ENCODE measurements at regions not wholly inside any gene's neighbourhood (a gene's known extent, or its start where the extent isn't known, plus 50 kb on each side); places are given as distances from the start of the nearest gene placed in this dataset.

DNA sequence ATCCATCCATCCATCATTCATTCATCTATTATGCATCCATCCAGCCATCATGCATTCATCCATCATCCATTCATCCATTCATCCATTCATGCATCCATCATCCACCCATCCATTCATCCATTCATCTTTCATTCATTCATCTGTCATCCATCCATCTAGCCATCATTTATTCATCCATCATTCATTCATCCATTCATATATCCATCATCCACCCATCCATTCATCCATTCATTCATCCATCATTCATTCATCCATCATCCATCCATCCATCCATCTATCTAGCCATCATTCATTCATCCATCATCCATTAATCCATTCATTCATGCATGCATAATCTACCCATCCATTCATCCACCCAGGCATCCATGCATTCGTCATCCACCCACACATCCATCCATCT, 1450.3 kb downstream of the TBC1D22A start:
- DNase-seq = no peak

DNA sequence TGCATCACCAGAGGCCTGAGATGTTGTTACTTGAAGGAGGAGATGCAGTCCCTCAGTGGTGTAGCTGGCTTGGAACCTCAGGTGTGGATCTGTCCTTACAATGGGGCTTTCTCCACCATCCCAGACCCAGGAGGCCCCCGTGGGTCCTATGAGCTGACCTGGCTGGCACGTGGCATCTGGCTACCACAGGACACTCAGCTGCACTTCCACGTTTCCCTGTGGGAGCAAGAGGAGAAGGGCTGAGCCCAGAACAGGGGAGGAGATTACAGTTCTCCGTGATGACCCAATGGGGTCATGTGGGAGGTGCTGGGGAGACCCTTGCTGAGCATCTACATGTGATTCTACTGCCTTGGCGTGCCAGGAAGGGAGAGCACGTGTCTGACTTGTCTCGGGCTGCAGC, 1448.4 kb downstream of the TBC1D22A start:
- intact Hi-C loops (cut with DNase I) = no loop called here
- no peak for DNase-seq

More for the DNA sequence above, 1450.3 kb downstream of the TBC1D22A start:
- intact Hi-C loops (cut with DNase I) = no loop called here

DNA sequence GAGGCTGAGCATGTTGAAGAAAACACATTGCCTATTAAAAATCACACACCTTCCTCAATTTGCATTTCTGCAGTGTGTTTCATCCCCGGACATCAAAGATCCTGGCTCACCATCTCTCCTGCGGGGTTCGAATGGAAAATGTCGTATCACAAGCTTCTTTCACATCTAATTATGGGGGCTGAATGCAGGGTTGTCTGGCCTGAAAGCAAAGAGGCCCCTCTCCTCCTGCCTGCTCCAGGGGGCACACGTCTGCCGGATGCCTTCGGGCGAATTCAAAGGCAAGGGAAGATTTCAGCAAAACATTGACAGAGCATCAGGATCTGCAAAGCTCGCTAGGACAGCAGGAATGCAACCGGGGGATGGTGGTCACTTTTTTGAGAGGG, 1447.7 kb downstream of the TBC1D22A start:
- intact Hi-C loops (cut with DNase I) = no loop called here
- DNase-seq = no peak

DNA sequence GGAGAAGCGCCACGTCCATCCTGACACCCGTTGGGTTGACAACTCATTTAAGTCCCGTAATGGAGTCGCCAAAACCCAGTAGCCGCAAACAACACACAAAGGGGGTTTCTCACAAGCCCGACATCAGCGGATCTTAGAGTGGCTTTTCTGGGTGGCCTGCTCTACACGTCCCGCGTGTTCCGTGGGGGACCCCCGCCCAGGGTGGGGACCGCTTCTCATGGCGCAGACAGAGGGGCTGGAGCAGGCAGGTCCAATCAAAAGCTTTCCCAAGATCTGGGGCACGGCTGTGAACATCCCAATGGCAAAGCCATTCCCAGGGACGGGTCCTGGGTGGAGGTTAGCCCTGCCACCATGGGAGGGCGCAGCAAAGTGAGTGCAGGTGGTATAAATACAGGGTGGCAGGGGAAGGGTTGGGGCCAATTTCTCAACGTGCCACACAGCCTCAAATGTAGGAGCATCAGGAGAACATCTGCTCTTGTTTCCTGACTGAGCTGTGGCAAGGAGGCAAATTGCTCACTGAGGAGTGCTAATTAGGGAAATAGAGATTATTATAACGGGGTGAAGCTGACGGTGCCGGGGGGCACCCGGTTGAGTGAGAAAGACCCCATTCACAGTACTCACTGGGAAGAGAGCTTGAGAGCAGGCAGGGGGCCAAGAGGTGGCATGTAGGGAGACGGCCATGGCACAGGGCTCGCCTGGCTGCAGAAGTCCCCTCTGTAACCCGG, 1447.2 kb downstream of the TBC1D22A start:
- intact Hi-C loops (cut with DNase I) = no loop called here
- DNase-seq = no peak

DNA sequence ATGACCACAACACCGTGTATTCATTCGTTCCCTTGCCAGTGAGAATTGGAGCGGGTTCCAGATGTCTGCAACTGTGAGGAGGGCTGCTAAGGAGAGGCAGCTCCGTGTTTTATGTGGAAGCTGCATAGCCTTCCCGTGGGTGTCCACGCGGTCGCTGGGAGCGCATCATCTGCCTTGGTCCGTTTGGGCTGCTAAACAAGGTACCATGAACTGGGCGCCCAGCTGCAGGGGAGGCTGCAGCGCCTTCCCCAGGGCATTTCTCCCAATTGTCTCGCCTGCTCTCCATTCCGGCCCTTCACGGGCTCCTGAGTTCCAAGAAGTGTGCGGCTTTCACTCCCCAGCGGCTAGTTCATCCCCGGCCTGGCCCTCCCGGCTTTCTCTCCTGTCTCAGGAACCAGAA, 1446.4 kb downstream of the TBC1D22A start:
- intact Hi-C loops (cut with DNase I) = no loop called here
- DNase-seq = no peak

DNA sequence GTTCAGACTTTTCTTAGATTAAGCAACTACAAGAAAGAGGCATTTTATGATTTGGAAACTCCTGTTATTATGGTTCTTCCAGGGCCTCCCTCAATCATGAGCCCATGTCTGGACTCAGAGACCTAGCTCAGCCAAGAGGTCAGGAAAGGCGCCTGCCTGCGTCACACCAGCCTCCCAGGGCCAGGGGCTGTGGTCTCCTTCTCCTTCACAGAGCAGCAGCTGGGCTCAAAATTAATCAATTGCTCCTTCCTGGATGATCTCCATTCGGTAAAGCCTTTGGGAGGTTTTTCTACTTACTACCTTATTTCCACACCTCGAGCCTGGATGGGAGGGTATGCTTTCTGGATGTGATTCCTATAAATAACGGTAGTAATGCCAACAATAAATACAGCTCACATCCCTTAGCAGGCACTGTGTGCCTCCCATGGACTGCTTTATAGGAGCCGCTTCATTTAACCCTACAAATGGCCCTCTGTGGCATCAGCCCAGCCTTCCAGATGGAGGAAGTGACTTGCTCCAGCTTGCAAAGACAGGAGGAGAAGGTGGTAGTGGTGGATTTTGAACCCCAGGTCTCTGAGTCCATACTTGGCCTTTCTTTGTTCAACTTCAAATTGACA, 1445.6 kb downstream of the TBC1D22A start:
- no peak for DNase-seq
- intact Hi-C loops (cut with DNase I) = no loop called here

DNA sequence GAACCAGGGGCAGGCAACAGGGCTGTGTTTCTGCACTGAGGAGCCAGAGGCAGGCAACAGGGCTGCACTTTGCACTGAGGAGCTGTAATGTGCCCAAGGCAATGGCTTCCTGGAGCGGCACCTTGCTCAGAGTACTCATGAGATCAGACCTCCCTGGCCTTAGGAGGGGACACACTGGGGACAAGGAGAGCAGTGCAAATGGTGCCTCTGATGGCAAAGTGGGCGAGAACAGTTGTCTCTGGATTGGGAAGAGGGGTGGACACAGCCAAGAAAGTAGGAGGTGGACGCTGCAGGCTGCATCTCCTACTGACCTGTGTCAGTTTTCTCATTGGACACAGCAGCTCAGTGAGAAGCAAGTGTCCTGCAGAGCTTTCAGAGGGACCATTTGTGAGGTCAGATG, 1443.3 kb downstream of the TBC1D22A start:
- intact Hi-C loops (cut with DNase I) = no loop called here
- DNase-seq = no peak

DNA sequence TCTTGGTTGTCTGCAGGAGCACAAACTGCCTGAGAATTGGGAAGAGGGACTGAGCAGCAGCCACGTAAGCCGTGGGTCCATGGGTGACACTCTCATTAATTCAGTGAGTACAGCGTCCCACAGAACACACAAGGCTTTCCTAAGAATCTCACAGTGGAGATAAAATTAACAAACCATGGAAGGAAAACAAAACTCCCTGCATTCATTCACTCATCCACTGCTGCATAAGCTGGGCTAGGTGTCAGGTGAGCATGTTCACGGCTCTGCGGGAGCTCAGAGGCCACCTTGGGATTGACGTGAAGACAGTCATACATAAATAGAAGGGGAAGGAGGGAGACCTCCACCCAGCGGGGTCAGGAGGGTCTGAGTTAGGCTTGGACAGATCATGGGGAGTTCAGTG, 1442.7 kb downstream of the TBC1D22A start:
- intact Hi-C loops (cut with DNase I) = no loop called here

DNA sequence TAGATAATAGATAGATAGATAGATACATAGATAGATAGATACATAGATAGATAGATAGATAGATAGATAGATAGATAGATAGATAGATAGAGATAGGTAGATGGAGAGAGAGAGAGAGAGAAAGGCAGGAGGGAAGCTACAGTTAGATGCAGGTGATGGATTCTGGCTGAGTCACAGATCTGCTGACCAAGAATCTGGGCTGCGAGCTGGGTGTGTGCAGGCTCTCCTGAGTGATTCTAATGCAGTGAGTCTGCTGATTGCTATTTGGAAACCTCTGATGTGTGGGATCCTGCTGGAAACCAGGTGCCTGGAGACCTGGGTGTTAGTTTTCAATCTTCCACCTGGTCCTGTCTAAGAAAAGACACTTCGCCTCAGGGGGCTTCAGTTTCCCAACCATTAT, 1441.8 kb downstream of the TBC1D22A start:
- DNase-seq = no peak
- intact Hi-C loops (cut with DNase I) = no loop called here

More for the DNA sequence above, 1442.7 kb downstream of the TBC1D22A start:
- DNase-seq = no peak

DNA sequence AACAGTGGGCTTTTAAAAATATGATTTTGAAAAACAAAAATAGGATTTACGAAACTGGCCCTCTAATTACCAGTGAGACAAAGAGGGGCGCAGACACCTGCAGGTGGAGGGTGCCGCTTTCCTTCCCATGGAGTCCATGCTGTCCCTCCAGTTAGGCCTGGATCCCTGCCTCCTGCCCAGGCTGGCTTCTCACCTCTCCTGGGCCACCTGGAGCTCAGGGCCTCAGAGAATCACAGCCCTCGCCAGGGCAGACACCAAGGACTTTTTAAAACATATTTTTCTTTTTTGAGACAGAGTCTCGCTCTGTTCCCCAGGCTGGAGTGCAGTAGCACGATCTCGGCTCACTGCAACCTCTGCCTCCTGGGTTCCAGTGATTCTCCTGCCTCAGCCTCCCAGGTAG, 1437.2 kb downstream of the TBC1D22A start:
- DNase-seq = no peak
- intact Hi-C loops (cut with DNase I) = no loop called here

DNA sequence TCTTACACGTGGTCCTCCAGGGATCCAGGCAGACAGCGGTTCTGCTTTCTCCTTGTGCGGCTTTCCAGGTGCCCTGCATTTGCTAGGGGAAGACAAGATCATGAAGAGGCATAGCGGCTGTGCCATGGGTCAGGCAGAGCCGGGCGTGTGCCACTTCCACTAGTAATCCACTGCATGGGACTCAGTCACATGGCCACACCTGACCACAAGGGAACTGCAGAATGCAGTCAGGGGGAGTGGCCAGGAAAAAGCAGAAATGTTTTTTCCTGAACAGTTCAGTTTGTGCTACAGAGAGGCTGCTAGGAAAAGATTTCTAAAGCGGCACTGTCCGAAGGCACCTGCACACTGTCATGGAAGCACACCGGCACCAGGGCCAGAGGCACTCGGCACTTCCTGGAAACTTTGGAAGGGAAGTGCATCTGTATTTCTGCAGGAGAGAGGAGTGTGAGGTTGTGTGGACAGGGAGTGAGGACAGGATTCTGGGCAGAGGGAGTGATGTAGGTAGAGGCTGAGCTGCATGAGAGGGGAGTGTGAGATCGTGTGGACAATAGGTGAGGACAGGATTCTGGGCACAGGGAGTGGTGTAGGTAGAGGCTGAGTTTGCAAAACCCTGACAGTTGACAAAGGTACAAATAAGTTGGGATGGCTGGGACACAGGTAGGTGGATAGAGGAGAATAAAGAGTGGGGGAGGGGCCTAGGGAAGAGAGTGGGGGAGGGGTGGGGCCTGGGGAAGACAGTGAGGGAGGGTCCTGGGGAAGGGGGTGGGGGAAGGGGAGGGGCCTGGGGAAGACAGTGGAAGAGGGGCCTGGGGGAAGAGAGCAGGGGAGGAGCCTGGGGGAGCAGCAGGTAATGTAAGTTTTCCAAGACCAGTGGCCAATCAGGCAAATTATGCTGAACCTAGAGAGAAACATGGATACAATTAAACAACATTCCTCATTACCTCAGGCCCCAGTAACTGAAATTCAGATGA, 1436.3 kb downstream of the TBC1D22A start:
- DNase-seq = no peak
- intact Hi-C loops (cut with DNase I) = no loop called here

DNA sequence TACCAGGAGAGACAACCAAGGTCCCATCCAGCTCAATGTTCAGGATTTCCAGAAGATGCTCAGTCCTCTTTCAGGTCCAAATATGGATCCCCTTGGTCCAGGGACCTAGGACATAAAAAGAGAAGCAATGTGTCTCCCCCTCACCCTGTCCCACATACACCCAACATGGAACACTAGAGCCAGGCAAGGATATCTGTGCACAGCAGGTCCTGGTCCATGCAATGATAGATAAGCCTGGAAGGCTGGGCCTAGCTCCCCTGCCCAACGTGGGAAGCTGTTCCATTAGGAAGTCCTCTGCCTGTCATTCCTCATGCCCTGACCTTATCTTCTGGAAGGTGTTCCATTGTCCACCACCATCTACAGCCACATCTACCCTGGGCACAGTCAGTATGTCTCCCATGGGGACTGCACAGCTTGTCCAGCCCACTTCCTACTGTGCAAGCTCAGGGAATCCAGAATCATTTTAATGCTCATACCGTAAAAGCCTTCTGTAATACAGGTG, 1434.8 kb downstream of the TBC1D22A start:
- intact Hi-C loops (cut with DNase I) = no loop called here
- no peak for DNase-seq

DNA sequence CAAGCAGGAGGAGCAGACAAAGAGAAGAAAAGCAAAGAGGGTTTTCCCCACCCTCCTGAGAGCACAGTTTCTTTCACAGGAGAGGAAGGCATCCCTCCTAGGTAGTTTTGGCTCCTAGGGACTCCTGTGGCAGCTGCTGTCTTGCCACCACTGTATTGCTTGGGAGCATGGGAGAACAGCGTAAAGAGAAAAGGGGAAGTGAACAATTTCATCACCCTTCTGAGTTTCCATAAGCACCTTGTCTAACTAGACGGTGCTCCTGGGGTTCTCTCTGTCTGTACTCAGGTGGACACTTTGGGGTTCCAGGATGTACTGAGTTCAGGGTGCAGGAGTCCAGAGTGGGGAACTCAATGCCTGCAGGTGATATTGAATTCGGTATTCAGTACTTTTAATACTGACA, 1430.5 kb downstream of the TBC1D22A start:
- no peak for DNase-seq
- intact Hi-C loops (cut with DNase I) = no loop called here

DNA sequence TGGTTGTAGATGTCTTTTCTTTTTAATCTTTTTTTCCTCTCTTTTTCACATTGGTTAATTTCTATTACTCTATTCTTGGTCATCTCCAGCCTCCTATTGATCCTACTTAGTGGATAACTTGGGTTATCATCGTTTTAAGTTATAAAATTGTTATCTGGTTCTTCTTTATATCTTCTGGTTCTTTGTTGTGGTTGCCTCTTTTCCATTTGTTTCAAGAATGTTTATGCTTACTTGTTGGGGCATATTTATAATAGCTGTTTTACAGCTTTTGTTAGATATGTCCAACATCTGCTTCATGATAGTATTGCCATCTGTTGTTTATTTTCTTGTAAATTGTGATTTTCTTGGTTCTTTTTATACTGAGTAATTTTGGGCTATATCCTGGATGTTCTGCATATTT, 1429.6 kb downstream of the TBC1D22A start:
- intact Hi-C loops (cut with DNase I) = no loop called here

DNA sequence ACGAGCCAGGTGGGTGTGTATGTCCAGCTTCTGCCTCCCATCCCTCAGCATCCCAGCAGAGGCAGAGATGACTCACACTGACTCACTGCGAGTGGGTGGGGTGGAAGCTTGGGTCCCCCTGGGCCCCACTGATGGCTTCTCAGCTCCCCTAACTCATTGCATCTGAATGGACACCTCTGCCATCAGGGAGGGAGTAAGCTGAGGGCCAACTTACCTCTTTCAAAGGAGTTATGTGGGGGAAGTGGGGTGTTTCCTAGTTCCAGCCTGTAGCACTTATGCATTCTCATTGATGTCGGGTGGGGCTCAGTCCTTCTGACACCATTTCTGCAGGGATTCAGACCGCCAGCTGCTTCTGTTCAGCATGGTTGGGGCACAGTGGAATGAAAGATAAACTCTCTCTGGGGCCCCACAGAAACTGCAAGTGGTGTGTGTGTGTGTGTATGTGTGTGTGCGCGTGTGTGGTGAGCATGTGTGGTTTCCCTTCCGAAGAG, 1425.8 kb downstream of the TBC1D22A start:
- intact Hi-C loops (cut with DNase I) = no loop called here
- no peak for DNase-seq

More for the DNA sequence above, 1429.6 kb downstream of the TBC1D22A start:
- DNase-seq = no peak

DNA sequence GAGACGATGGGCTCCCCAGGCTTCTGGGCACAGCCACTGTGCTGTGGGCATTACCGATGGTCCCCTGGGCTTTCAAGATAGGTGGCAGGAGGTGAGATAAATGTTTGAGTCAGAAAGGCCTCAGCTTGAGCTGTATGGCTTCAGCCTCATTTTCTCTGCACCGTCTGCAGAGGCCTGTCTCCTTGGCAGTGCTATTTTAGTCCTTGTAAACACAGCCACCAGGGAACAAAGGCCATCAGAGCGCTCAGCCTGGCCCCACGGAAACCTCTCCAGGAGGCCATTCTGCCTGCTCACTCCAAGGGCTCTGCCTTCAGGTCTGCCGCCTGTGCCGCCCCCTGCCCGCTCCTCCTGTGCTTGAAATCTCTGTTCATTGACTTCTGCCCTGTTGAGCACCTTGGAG, 1424.9 kb downstream of the TBC1D22A start:
- intact Hi-C loops (cut with DNase I) = no loop called here
- no peak for DNase-seq

DNA sequence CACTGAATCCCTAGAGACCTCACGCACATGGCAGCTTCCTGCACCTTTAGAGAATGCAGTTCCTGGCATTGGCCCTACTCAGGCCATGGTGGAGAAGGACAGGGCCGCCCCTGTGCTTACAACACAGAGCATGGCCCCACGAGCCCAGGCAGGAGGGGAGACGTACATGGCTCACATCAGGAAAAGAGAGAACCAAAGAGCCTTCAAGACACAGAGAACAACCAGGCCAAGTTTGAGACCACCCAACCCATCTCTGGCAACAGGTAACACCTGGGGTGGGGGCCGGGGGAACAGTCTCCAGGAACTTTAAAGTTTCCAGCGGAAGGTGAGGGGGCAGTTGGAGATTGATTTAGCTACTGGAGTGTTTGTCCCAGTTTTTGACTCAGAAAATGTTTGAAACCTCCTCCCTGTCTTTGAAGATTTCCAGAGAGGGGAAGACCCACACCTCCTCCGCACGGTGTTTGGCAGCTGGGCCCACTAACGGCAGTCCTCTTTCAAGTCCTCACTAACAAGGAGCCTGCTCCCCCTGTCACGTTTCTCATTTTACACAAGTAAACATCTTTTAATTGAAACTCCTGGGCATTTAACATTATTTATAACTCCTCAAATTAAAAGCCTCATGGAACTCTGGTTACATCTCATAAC, 1423.8 kb downstream of the TBC1D22A start:
- DNase-seq = no peak
- intact Hi-C loops (cut with DNase I) = no loop called here

DNA sequence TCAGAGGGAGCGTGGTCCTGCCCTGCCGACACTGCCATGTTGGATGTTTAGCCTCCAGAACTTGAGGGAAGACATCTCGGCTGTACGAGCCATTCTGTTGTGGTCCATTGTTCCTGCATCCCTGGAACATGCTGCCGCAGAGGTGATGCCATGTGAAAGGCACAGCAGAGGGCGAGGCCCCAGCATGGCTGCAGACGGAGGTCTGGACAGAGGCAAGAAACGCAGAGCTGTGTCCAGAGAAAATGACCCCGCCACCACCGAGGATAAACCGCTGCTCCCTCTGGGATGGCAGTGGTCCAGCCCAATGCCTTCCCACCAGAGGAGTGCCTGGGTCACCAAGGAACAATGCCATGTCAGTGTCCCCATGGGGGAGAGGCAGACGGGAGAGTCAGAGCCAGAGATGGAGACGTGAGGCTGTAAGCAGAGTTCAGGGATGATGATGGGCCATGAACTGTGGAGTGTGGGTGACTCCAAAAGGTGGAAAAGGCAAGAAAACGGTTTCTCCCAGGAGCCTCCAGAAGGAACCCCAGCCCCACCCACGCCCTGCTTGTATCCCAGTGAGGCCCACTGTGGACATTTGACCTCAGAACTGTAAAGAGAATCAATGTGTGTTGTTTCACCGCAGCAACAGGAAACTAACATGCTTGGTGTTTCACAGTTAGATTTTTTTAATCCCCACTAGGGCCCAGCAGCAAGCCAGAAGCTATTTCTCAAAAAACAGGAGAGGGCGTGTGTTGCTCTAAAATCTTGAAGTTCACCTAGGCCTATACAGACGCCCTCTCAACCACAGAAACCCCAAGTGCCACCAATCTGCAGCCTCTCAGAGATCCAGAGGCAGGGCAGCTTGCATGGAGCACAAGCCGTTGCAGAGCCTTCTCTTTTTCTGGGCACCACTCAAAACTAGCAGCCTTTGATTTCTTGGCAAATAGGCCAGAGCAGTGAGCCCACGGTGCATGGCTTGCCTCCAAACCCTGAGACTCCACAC, 1422.9 kb downstream of the TBC1D22A start:
- intact Hi-C loops (cut with DNase I) = no loop called here
- DNase-seq = no peak

Data from posterior cingulate gyrus (tissue), 11 donors.